ENCODE measurements at regions not wholly inside any gene's neighbourhood (a gene's known extent, or its start where the extent isn't known, plus 50 kb on each side); places are given as distances from the start of the nearest gene placed in this dataset.
"Not testable (repeated sequence)": the region's sequence is repeated elsewhere in the genome, so short reads cannot be mapped to it uniquely, and the experiment has no call there.

GRCh38 chr3:110644203-110644602 is 427.4 kb upstream of the NECTIN3 start:
- DNase-seq (ENCODE audit: low read depth in 4 of 4, low spot score in 3 of 4) = no peak

DNA sequence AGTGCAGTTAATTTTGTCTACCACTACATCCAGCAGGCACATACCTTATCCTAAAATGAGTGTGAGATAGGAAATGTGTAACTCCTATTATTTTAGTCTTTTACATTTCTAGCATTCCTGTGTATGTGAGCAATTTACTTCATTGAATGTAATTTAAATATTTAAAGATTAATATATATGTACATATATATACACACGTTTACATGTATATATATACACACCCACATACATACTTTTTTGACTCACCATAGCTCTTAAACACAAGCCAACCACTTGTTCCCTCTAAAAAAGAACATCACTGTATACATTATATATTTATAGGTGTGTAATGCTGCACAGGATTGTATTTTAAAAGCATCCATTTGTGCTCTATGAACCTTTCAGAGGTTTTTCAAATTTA is 425.6 kb upstream of the NECTIN3 start:
- no peak for DNase-seq (ENCODE audit: low read depth in 4 of 4, low spot score in 3 of 4)

- no peak for DNase-seq (ENCODE audit: low read depth in 4 of 4, low spot score in 3 of 4)
Observed at GRCh38 chr3:110646496-110646895, 425.1 kb upstream of the NECTIN3 start.

GRCh38 chr3:110647586-110647985 is 424.0 kb upstream of the NECTIN3 start:
- no peak for DNase-seq (ENCODE audit: low read depth in 4 of 4, low spot score in 3 of 4)

- no peak for DNase-seq (ENCODE audit: low read depth in 4 of 4, low spot score in 3 of 4)
Observed at GRCh38 chr3:110650741-110651140, 420.9 kb upstream of the NECTIN3 start.

DNA sequence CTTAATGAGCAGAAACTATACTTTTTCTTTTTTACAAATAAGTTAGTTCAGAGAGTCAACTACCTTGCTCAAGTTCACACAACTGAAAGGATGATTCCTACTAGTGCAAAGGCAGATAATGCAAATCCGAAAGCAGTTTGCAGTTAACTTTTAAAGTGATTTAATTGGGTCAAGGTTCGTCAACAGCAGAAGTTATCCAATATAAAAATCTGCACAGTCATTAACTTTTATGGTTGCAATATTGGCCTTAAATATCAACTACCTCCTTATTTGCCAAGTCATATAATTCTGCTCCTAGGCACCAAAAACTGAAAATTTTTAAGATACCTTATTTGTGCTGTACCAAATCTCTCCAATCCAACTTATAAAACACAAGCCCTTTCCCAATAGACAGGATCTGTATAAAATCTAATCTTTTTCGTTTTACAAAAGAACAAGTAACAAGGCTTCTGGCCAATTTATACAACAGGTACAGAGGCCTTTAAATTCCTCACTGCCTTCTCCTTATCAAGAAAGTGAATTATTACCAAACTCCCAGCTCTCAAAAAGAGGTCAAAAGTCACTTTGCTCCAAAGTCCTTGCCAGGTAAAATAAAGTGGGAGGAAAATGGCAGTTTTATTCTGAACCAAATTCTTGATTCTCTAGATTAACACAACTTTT is 416.6 kb upstream of the NECTIN3 start:
- DNase-seq (ENCODE audit: low read depth in 4 of 4, low spot score in 3 of 4) = no peak

DNA sequence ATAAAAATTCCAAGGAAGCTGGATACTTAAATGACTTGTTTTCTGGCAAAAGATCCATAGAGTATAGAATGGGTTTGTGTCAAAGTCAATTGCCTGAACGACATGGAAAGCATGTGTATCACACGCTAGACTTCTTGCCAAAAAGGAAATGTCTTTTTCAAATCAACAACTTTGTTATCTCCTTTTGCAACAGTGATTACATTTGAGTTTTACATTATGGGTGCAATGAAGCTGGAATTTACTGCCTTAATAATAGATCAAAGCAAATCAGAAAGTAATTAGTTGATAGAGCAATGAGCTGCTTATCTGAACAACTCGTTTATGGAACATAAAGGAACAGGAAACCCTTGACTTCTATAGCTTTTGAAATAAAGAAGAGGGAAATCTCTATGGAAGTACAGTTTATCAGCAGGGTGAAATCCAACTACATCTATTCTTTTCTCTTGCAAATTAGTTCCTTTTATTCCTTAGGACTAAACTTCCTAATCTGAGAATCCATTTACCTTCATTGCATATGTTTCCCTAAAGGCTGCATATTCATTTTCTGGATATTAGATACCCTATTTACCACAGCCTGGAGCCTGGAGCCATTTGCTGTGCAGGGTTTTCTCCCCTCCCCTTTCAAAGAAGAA is 415.1 kb upstream of the NECTIN3 start:
- DNase-seq (ENCODE audit: low read depth in 4 of 4, low spot score in 3 of 4) = no peak

- DNase-seq (ENCODE audit: low read depth in 4 of 4, low spot score in 3 of 4) = no peak
Observed at GRCh38 chr3:110664148-110664547, 407.5 kb upstream of the NECTIN3 start.

DNA sequence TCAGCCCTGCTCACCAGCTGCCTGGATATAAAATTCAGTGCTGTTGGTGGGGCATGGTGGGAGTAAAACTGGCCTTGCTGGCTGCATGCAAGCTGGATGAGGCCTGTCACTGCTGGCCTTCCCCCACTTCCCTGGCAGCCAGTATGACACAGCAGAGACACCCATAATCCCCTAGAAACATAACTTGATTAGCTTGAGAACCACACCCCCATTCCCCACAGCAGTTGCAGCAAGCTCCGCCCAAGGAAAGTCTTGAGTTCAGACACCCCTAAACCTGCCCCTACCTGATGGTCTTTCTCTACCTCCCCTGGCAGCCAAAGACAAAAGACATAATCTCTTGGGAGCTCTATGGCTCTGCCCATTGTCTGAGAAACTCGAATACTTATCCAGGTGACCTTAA is 405.1 kb upstream of the NECTIN3 start:
- DNase-seq (ENCODE audit: low read depth in 4 of 4, low spot score in 3 of 4) = no peak

DNA sequence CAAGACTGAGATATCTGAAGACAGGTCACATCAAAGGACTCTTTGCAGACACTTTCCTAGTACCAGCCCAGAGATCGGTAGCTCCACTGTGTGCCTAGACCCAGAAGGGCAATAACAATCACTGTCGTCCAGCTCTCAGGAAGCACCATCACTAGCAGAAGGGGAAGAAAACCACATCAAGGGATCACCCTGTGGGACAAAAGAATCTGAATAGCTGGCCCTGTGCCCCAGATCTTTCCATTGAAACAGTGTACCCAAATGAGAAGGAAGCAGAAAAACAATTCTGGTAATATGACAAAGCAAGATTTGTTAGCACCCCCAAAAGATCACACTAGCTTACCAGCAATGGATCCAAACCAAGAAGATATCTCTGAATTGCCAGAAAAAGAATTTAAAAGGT is 404.4 kb upstream of the NECTIN3 start:
- DNase-seq (ENCODE audit: low read depth in 4 of 4, low spot score in 3 of 4) = no peak

GRCh38 chr3:110670407-110670806 is 401.2 kb upstream of the NECTIN3 start:
- DNase-seq (ENCODE audit: low read depth in 4 of 4, low spot score in 3 of 4) = no peak

GRCh38 chr3:110677506-110677905 is 394.1 kb upstream of the NECTIN3 start:
- DNase-seq (ENCODE audit: low read depth in 4 of 4, low spot score in 3 of 4) = no peak

DNA sequence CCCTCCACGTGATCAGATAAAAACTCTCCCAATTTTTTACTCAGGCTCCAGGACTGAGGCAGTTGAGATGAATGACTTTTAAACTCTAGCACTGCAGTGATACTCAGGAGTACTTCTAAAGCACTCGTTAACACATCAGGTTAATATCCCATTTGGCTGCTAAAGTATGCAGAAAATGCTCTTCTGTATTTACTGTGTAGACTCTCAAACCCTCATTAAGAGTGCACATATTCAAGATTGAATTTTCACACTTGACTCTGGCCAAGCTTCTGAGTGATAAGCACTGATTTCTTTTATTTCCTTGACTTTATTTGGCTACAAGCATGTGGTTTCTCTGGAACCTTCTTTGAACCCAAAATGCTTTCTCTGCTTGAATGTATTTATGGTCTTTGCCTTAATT is 392.3 kb upstream of the NECTIN3 start:
- no peak for DNase-seq (ENCODE audit: low read depth in 4 of 4, low spot score in 3 of 4)

DNA sequence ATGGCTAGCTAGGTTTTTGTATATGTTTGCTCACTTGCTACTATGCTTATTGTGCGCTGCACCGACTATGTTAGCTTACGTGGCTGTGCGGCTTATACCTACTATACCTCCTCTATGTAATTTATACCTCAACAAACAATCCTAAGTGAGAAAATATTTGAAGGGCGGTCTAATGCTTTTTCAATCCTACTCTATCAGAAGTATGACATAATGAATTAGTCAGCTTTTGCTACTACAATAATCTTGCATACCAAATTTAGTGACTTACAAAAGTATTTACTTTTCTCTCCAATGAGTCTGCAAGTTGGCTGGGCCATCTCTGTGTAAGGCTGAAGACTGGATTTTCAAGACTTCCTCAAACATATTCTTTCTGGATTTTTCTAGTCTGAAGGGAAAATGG is 391.2 kb upstream of the NECTIN3 start:
- no peak for DNase-seq (ENCODE audit: low read depth in 4 of 4, low spot score in 3 of 4)

GRCh38 chr3:110684466-110684865 is 387.1 kb upstream of the NECTIN3 start:
- no peak for DNase-seq (ENCODE audit: low read depth in 4 of 4, low spot score in 3 of 4)

DNA sequence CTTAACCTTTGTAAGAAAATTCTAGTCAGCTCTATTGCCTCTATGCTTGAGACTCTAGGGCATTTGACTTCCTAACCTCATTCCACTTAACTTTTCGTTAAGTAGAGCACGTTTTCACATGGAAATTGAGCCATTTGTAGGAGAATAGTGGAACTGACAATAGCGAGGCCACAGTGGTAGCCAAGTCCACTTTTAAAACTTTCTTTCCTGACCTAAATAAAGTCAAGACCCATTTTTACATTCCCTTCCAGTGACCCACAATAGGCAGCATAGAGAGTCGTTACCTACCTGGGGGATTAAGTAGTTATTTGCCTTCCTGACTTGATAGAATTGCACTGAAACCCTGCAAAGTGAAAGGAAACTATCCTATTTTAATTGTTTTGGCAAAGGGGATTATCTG is 386.0 kb upstream of the NECTIN3 start:
- no peak for DNase-seq (ENCODE audit: low read depth in 4 of 4, low spot score in 3 of 4)

DNA sequence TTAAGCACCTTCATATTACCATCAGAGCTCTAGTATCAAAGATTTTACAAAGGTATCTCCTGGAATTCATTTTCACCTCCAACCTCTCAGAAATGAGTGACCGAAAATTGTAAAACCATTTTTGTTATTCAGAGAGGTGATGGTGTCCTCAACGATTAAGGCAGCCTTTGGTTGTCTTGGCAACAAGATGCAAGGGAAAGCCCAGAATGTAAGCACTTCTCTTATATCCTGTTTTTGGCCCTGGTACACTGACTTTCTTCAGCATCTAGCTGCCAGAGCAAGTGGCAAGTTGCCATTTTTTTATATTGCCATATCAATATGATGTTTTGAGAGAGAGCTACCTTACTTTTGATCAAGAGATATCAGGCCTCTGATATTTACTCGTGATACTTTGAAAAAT is 384.9 kb upstream of the NECTIN3 start:
- DNase-seq (ENCODE audit: low read depth in 4 of 4, low spot score in 3 of 4) = no peak

- DNase-seq (ENCODE audit: low read depth in 4 of 4, low spot score in 3 of 4) = no peak
Observed at GRCh38 chr3:110687138-110687537, 384.5 kb upstream of the NECTIN3 start.

- no peak for DNase-seq (ENCODE audit: low read depth in 4 of 4, low spot score in 3 of 4)
Observed at GRCh38 chr3:110697961-110698360, 373.7 kb upstream of the NECTIN3 start.

DNA sequence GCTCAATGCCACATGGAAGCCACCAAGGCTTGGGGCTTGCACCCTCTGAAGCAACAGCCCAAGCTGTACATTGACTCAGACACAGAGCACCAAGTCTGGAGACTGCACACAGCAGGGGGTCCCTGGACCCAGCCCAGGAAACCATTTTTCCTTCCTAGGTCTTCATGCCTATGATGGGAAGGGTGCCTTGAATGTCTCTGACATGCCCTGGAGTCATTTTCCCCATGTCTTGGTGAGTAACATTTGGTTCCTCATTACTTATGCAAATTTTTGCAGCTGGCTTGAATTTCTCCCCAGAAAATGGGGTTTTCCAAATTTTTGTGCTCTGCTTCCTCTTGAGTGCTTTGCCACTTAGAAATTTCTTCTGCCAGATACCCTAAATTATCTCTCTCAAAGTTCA is 367.3 kb upstream of the NECTIN3 start:
- DNase-seq (ENCODE audit: low read depth in 4 of 4, low spot score in 3 of 4) = not testable (repeated sequence)

GRCh38 chr3:110708156-110708555 is 363.5 kb upstream of the NECTIN3 start:
- no peak for DNase-seq (ENCODE audit: low read depth in 4 of 4, low spot score in 3 of 4)

- no peak for DNase-seq (ENCODE audit: low read depth in 4 of 4, low spot score in 3 of 4)
Observed at GRCh38 chr3:110710156-110710555, 361.5 kb upstream of the NECTIN3 start.

DNA sequence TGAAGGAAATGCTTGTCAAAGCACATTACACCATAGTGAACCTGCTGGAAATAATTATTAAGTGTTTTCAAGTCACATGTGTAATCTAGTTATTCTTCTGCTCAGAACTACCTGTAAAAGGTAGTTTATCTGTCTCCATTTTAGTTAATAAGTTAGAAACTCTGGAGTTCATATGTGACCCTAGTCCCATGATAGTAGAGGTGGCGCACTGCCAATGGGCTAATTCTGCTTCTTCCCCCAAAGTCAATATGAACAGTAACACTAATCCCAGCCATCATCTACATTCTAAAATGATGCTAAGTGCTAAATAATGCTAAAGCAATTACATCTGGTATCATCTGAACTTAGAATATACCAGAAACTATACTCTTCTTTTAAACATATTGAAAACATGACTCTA is 361.0 kb upstream of the NECTIN3 start:
- DNase-seq (ENCODE audit: low read depth in 4 of 4, low spot score in 3 of 4) = no peak

Measured in left renal pelvis (tissue), 4 donors.